Astrocyte (in vitro differentiated cells and primary cell): ENCODE measurements at regions not wholly inside any gene's neighbourhood (a gene's known extent, or its start where the extent isn't known, plus 50 kb on each side); places are given as distances from the start of the nearest gene placed in this dataset.

Experiments
- DNase-seq: peaks from one replicate; pipeline ENCODE4 v3.0.0-alpha.2; 2010; ENCODE audit warnings: low read depth
- FAIRE-seq: peaks from 2 replicates; lab custom pipeline; 2011; peaks lifted over from hg19 to GRCh38; lab: Jason Lieb, UNC
- H2AFZ ChIP-seq: 2 replicates; pipeline ENCODE4 v1.6.0; 2012; ENCODE audit warnings: low read depth, low read length, inconsistent platforms
- H3K27ac ChIP-seq: 2 replicates; pipeline ENCODE4 v1.5.1; 2011; ENCODE audit warnings: low read depth, low read length, inconsistent platforms
- H3K27me3 ChIP-seq: 2 replicates; pipeline ENCODE4 v1.6.0; 2011; ENCODE audit warnings: low read length, inconsistent platforms; ENCODE audit not compliant: insufficient read depth
- H3K36me3 ChIP-seq: 2 replicates; pipeline ENCODE4 v1.5.1; 2011; ENCODE audit warnings: low read length, inconsistent platforms; ENCODE audit not compliant: insufficient read depth
- H3K4me1 ChIP-seq: 2 replicates; pipeline ENCODE4 v1.5.1; 2011; ENCODE audit warnings: low read length, inconsistent platforms; ENCODE audit not compliant: insufficient read depth
- H3K4me2 ChIP-seq: 2 replicates; pipeline ENCODE4 v1.6.0; 2012; ENCODE audit warnings: low read length, inconsistent platforms
- H3K4me3 ChIP-seq: 2 replicates; pipeline ENCODE4 v1.5.1; 2011; ENCODE audit warnings: low read depth, mild to moderate bottlenecking, low read length, inconsistent platforms; ENCODE audit not compliant: insufficient read depth
- H3K79me2 ChIP-seq: 2 replicates; pipeline ENCODE4 v1.6.0; 2012; ENCODE audit warnings: mild to moderate bottlenecking, low read length, inconsistent platforms; ENCODE audit not compliant: insufficient read depth
- H3K9ac ChIP-seq: 2 replicates; pipeline ENCODE4 v1.6.0; 2012; ENCODE audit warnings: mild to moderate bottlenecking, low read length, inconsistent platforms
- H3K9me3 ChIP-seq: 2 replicates; pipeline ENCODE4 v1.5.1; 2012; ENCODE audit warnings: low read depth, mild to moderate bottlenecking, low read length, inconsistent platforms; ENCODE audit not compliant: insufficient read depth
- H4K20me1 ChIP-seq: 2 replicates; pipeline ENCODE4 v1.6.0; 2012; ENCODE audit warnings: low read length, inconsistent platforms; ENCODE audit not compliant: insufficient read depth
- H3K27ac Mint-ChIP-seq: one replicate; pipeline ENCODE4 v1.8.0; 2021; ENCODE audit warnings: mild to moderate bottlenecking, mixed read lengths; ENCODE audit not compliant: unreplicated experiment
- H3K27me3 Mint-ChIP-seq: one replicate; pipeline ENCODE4 v1.8.0; 2021; ENCODE audit warnings: low read depth, mixed read lengths; ENCODE audit not compliant: unreplicated experiment
- H3K36me3 Mint-ChIP-seq: one replicate; pipeline ENCODE4 v1.8.0; 2021; ENCODE audit warnings: low read depth, mixed read lengths; ENCODE audit not compliant: unreplicated experiment
- H3K4me1 Mint-ChIP-seq: one replicate; pipeline ENCODE4 v1.8.0; 2021; ENCODE audit warnings: low read depth, mixed read lengths; ENCODE audit not compliant: unreplicated experiment
- H3K4me3 Mint-ChIP-seq: one replicate; pipeline ENCODE4 v1.8.0; 2021; ENCODE audit warnings: mild to moderate bottlenecking, moderate library complexity, mixed read lengths; ENCODE audit not compliant: unreplicated experiment
- H3K9me3 Mint-ChIP-seq: one replicate; pipeline ENCODE4 v1.8.0; 2021; ENCODE audit warnings: mild to moderate bottlenecking, mixed read lengths; ENCODE audit not compliant: unreplicated experiment
- EZH2 ChIP-seq: IDR thresholded peaks from 2 replicates; pipeline ENCODE4 v1.6.1; 2012; ENCODE audit warnings: mild to moderate bottlenecking, low read length, inconsistent platforms; ENCODE audit not compliant: insufficient read depth
- TF ChIP-seq, protein P1 (sequence below): IDR thresholded peaks from 2 replicates; pipeline ENCODE4 v1.5.1; 2011; ENCODE audit warnings: low read depth, mild to moderate bottlenecking, inconsistent platforms, low read length, moderate library complexity; ENCODE audit not compliant: insufficient read depth

DNA sequence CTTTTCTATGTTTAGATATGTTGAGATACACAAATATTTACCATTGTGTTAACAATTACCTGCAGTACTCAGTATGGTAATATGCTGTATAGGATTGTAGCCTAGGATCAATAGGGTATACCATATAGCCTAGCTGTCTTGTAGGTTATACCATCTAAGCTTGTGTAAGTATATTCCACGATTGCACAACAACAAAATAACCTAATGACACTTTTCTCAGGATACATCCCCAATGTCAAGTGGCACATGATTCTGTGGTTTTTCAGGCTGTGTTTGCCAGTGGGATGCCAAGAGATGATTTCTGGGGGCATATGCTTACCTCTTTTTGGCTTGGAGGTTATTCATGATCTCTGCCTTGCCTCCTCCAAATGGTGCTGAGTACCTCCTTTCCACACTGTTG is 247.2 kb upstream of the CENPE start:
- Mint-ChIP-seq H3K27ac (no peak overlapping the region), H3K36me3 (no peaks in the 10 kb centered on the region), H3K27me3 (peaks cover 2% of the 10 kb centered on the region), H3K9me3 (no peaks in the 10 kb centered on the region), H3K4me3 (no peak overlapping the region), H3K4me1 (peaks cover 7% of the 10 kb centered on the region)
- no peak overlapping the region for H2AFZ ChIP-seq
- no peaks in the 10 kb centered on the region for H3K27me3 ChIP-seq
- TF ChIP-seq EZH2: no peak
- TF ChIP-seq, protein P1, sequence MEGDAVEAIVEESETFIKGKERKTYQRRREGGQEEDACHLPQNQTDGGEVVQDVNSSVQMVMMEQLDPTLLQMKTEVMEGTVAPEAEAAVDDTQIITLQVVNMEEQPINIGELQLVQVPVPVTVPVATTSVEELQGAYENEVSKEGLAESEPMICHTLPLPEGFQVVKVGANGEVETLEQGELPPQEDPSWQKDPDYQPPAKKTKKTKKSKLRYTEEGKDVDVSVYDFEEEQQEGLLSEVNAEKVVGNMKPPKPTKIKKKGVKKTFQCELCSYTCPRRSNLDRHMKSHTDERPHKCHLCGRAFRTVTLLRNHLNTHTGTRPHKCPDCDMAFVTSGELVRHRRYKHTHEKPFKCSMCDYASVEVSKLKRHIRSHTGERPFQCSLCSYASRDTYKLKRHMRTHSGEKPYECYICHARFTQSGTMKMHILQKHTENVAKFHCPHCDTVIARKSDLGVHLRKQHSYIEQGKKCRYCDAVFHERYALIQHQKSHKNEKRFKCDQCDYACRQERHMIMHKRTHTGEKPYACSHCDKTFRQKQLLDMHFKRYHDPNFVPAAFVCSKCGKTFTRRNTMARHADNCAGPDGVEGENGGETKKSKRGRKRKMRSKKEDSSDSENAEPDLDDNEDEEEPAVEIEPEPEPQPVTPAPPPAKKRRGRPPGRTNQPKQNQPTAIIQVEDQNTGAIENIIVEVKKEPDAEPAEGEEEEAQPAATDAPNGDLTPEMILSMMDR: no peak
- H3K36me3 ChIP-seq: no peaks in the 10 kb centered on the region
- H3K27ac ChIP-seq: no peak overlapping the region
- FAIRE-seq (no peak), DNase-seq (no peak)
- no peak overlapping the region for H3K4me3 ChIP-seq
- no peaks in the 10 kb centered on the region for H3K9me3 ChIP-seq
- no peaks in the 10 kb centered on the region for H3K4me1 ChIP-seq
- no peak overlapping the region for H3K4me2 ChIP-seq
- no peaks in the 10 kb centered on the region for H4K20me1 ChIP-seq
- H3K9ac ChIP-seq: no peak overlapping the region
- H3K79me2 ChIP-seq: no peaks in the 10 kb centered on the region

DNA sequence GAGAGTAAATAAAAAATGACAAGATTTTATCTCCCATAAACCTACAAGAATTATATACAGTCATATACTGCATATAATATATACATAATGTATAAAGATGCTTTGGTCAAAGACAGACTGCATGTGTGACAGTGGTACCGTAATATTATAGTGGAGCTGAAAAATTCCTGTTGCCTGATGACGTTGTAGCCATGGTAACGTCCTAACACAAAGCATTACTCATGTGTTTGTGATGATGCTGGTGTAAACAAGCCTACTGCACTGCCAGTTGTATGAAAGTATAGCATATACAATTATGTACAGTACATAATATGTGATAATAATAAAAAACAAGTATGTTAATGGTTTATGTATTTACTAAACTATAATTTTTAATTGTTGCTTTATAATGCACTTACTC is 245.2 kb upstream of the CENPE start:
- no peak overlapping the region for H3K4me3 ChIP-seq
- Mint-ChIP-seq H3K4me1 (peaks cover 2% of the 10 kb centered on the region), H3K9me3 (no peaks in the 10 kb centered on the region), H3K4me3 (no peak overlapping the region), H3K27me3 (peaks cover 2% of the 10 kb centered on the region), H3K27ac (no peak overlapping the region), H3K36me3 (no peaks in the 10 kb centered on the region)
- no peaks in the 10 kb centered on the region for H3K36me3 ChIP-seq
- no peak for DNase-seq
- no peaks in the 10 kb centered on the region for H3K79me2 ChIP-seq
- H3K9me3 ChIP-seq: no peaks in the 10 kb centered on the region
- TF ChIP-seq EZH2: no peak
- TF ChIP-seq, protein P1: no peak
- no peaks in the 10 kb centered on the region for H4K20me1 ChIP-seq
- no peak overlapping the region for H2AFZ ChIP-seq
- no peak overlapping the region for H3K9ac ChIP-seq
- H3K4me2 ChIP-seq: no peak overlapping the region
- no peak overlapping the region for H3K27ac ChIP-seq
- no peaks in the 10 kb centered on the region for H3K27me3 ChIP-seq
- no peak for FAIRE-seq
- no peaks in the 10 kb centered on the region for H3K4me1 ChIP-seq

DNA sequence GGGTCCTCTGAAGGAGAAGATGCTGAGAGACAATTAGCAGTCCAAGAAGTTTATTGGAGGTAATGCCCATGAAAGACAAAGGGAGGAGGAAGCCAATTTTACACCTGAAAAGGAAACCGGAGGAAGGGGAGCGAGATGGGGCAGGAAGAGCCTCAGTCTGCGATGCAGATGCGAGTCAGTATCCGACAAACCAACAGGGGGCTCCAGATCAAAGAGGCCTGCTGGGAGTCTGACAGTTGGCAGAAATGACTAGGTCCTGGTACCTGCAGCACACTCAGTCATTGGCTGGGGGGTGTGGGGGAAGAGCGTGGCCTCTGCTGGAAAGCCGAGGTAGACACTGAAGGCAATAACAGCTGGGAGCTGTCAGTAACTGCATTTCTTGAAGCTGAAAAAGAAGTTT is 231.1 kb upstream of the CENPE start:
- no peak overlapping the region for H2AFZ ChIP-seq
- TF ChIP-seq, protein P1: no peak
- TF ChIP-seq EZH2: no peak
- no peaks in the 10 kb centered on the region for H4K20me1 ChIP-seq
- H3K4me2 ChIP-seq: no peak overlapping the region
- no peak for FAIRE-seq
- no peak overlapping the region for H3K27ac ChIP-seq
- H3K9ac ChIP-seq: no peak overlapping the region
- Mint-ChIP-seq H3K4me3 (no peak overlapping the region), H3K27me3 (no peaks in the 10 kb centered on the region), H3K4me1 (no peaks in the 10 kb centered on the region), H3K36me3 (no peaks in the 10 kb centered on the region), H3K27ac (no peak overlapping the region), H3K9me3 (peaks cover 3% of the 10 kb centered on the region)
- no peaks in the 10 kb centered on the region for H3K79me2 ChIP-seq
- no peak overlapping the region for H3K4me3 ChIP-seq
- DNase-seq: no peak
- H3K9me3 ChIP-seq: no peaks in the 10 kb centered on the region
- no peaks in the 10 kb centered on the region for H3K27me3 ChIP-seq
- no peaks in the 10 kb centered on the region for H3K36me3 ChIP-seq
- H3K4me1 ChIP-seq: no peaks in the 10 kb centered on the region
